H7 (cell line): ENCODE measurements at regions not wholly inside any gene's neighbourhood (a gene's known extent, or its start where the extent isn't known, plus 50 kb on each side); places are given as distances from the start of the nearest gene placed in this dataset.

ENCODE experiments used
- DNase-seq: peaks from one replicate; pipeline ENCODE4 v3.0.0; 2012
- H3K27me3 ChIP-seq: 2 replicates; pipeline ENCODE4 v1.6.0; 2011; ENCODE audit warnings: mild to moderate bottlenecking, low read length; ENCODE audit not compliant: control insufficient read depth, insufficient read depth
- H3K36me3 ChIP-seq: replicated peaks from 2 replicates; pipeline ENCODE4 v1.5.1; 2011; ENCODE audit warnings: low read length; ENCODE audit not compliant: control insufficient read depth, insufficient read depth
- H3K4me3 ChIP-seq: 2 replicates; pipeline ENCODE4 v1.5.1; 2011; ENCODE audit warnings: low read depth, mild to moderate bottlenecking, control low read depth, low read length, moderate library complexity; ENCODE audit not compliant: insufficient read depth

DNA sequence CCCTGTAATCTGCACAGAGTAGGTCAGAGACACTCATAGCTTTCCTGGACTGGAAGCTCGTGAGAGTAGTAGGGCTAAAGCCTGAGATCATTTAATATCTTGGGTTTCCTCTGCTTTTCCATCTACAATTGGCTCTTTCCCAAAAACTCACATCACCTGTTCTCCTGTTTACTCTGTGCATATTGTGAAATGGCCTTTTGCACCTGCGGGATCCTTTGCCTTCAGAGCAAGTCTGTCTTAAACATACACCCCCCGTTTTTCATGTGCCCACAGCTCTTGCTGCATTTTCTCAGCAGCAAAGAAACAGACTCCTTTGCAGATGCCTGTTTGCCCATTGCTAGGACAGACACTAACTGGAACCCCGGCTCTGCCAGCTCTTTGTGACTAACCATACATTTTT, 608.3 kb upstream of the PCDH10 start:
- Histone ChIP-seq H3K36me3 (no peaks in the 10 kb centered on the region), H3K27me3 (no peaks in the 10 kb centered on the region), H3K4me3 (no peak overlapping the region)
- no peak for DNase-seq

DNA sequence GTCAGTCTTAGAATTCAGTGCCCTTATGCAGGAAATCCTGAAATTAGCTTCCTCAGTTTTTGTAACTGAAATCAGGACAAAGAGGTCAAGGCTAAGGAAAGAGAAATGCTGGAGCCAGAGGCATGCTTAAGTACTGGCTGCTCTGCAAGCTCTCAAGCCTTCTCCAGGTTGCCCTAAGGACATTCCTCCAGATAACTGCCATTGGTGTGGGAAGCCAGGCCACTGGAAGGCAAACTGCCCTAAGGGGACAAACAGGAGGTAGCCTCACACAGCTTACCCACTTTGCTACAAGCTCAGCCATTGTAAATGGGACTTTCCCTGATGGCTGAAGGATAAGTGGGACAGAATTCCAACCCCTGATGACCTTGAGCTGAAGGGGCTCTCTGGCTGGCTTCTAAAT, 606.9 kb upstream of the PCDH10 start:
- Histone ChIP-seq H3K4me3 (no peak overlapping the region), H3K27me3 (no peaks in the 10 kb centered on the region), H3K36me3 (no peaks in the 10 kb centered on the region)
- no peak for DNase-seq

DNA sequence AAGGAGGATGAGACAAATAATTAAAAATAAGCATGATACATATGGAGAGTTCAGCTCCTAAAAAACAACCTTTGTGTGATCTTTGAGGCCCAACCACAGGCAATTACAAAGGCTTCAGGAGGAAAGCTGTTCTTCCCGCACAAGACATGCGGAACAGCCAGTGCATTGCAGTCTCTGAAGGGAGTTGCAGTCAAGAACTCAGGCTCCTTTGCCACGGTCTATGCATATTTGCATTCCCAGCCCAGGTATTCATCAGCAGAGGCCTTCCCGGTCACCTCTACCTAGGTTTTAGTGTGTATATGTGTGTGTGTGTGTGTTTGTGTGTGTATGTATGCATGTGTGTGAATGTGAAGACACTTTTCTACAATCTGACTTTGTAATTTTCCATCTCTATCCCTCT, 600.6 kb upstream of the PCDH10 start:
- Histone ChIP-seq H3K27me3 (no peaks in the 10 kb centered on the region), H3K4me3 (no peak overlapping the region), H3K36me3 (no peaks in the 10 kb centered on the region)
- no peak for DNase-seq

DNA sequence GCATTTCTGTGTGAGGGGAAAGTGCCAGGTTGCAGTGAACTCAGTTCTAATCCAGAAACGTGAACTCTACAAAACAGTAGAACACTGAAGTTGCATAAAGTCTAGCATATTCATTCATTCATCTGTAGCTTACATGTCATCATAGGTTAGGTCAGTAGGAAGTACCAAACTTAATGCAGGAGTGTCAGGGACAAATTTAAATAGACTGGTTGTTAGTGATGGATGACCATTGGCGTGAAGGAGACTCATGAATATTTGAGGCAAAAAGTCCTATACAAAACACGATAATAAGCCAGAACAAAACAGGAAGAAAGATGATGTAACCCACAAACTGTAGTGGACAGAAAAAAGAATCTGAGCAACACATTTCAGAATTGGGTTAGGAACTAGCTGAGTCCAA, 592.8 kb upstream of the PCDH10 start:
- H3K27me3 ChIP-seq = no peaks in the 10 kb centered on the region
- H3K36me3 ChIP-seq = no peaks in the 10 kb centered on the region
- no peak for DNase-seq
- H3K4me3 ChIP-seq = no peak overlapping the region

DNA sequence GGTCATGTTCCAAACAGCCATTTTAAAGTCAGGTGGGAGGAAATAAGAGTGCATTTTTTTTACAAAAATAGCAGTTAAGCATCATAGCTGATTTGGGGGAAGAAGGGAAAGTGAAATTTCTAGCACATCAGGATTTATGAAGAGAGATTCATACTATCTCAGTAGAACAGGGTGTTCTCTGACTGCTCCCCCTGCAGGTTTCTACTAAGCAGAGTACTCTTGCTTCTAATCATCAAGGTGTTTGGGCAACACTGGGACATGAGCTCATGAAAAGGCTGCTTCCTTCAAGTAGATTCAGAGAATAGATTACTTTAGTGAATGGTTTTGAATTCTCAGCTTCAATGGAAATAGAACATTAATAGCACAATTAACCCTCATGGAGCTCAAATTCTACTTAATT, 591.4 kb upstream of the PCDH10 start:
- Histone ChIP-seq H3K36me3 (no peaks in the 10 kb centered on the region), H3K4me3 (no peak overlapping the region), H3K27me3 (no peaks in the 10 kb centered on the region)
- peak; percentile 36 for DNase-seq

DNA sequence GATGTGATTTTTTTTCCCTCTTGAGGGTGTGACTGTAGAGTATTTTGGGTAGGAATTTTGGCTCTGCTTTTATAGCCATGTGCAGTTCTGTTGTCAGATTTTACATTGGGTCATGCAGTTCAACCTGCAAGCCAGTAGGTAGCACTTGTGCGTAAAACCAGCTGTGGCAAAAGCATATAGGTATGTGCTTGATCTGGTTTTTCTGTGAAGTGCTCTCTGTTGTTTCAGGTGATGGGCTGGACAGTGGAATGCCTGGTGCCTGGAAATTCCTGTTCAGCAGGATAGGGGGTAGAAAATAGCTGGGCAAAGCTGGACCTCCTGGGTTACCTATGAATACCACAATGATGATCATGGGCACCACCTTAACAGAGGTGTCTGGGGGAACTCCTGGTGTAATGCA, 584.2 kb upstream of the PCDH10 start:
- no peak for DNase-seq
- H3K36me3 ChIP-seq = no peaks in the 10 kb centered on the region
- H3K27me3 ChIP-seq = no peaks in the 10 kb centered on the region
- no peak overlapping the region for H3K4me3 ChIP-seq

DNA sequence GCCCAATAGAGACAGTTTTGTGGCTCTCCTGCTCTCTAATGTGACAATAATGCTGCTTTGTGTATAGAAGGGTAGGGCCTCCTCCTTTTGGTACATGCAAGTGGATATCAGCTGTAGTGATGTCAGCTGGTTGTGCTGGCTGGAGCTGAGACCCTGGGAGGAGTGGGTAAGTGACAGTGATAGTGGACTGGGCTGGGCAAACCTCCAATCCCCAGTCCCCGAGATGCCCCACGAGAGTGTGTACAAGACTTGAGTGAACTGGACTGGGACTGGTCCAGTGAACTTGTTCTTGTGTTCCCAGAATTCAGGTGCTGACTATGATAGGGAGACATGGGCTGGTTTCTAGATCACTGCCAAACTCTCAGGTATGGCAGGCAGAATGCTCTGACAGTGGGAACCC, 583.6 kb upstream of the PCDH10 start:
- Histone ChIP-seq H3K4me3 (no peak overlapping the region), H3K36me3 (no peaks in the 10 kb centered on the region), H3K27me3 (no peaks in the 10 kb centered on the region)
- DNase-seq = no peak

DNA sequence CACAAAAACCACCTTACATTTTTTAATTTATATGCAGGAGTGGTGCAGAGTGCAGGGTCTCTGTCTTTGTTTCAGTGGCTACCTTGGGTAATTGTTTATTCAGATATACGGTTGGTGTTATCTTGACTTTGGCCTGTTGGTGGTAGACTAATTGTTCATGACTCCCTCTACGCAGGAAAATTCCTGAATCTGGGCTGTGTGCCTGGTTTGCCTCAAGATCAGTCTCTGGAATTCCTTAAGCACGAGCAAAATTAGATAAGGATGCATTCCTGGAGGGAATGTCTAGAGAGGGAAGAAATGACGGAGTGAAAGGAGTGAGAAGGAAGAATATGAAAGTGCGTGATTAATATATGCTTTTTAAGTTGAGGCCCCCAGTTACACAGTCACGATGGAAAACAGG, 576.9 kb upstream of the PCDH10 start:
- Histone ChIP-seq H3K36me3 (no peaks in the 10 kb centered on the region), H3K27me3 (no peaks in the 10 kb centered on the region), H3K4me3 (no peak overlapping the region)
- no peak for DNase-seq

DNA sequence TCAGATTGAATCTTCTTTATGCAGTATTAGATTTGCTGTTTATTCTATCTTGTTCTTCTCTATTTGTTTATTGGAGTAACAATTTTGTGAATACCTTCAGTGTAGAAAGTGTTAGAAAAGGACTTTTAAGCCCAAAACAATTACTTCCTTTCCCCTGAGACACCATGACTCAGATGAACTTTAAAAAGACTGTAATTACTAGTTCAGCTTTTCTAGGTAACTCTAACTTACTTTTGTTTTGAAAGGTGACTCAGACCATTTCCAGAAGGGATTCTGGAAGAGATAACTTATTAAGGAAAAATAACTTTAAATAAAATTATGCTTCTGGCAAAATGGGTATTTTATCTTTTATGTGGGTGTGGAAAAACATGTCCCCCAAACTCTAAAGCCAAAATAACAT, 561.5 kb upstream of the PCDH10 start:
- no peak for DNase-seq
- H3K27me3 ChIP-seq = no peaks in the 10 kb centered on the region
- no peak overlapping the region for H3K4me3 ChIP-seq
- no peaks in the 10 kb centered on the region; the same call in 1 of the 2 replicates for H3K36me3 ChIP-seq

DNA sequence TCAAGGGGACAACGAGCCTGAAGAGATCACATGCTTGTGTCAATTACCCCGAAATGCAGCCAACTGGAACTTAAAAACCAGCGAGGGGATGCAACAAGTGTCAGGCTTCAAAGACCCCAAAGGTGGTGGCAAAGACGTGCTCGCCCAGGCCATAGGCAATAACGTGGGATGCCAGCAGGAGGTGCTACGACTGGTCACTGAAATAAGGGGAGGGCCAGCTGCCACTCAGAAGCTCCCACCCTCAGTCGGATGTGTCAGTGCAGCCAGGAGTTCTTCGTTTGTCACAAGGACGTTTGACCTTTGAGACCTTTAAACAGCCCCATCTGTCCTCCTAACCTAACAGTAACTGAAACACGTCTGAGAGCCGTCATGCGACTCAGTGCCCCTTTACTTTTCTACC, 556.8 kb upstream of the PCDH10 start:
- DNase-seq = peak; percentile 1
- Histone ChIP-seq H3K36me3 (no peaks in the 10 kb centered on the region), H3K27me3 (no peaks in the 10 kb centered on the region), H3K4me3 (no peak overlapping the region)

DNA sequence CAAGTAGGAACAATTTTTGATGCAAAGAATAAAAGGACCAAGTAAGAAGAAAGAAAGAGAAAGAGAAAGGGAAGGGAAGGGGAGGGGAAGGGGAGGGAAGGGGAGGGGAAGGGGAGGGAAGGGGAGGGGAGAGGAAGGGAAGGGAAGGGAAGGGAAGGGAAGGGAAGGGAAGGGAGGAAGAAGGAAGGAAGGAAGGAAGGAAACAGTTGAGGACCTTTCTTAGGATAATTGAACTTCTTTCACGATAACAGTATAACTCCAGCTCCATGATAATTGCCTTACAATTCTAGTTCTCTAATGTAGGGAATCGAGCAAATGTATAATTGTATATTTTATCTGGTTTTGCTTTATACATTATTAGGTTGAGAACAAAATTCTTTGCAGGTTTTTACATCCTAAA, 556.2 kb upstream of the PCDH10 start:
- Histone ChIP-seq H3K36me3 (no peaks in the 10 kb centered on the region), H3K27me3 (no peaks in the 10 kb centered on the region), H3K4me3 (no peak overlapping the region)
- no peak for DNase-seq

DNA sequence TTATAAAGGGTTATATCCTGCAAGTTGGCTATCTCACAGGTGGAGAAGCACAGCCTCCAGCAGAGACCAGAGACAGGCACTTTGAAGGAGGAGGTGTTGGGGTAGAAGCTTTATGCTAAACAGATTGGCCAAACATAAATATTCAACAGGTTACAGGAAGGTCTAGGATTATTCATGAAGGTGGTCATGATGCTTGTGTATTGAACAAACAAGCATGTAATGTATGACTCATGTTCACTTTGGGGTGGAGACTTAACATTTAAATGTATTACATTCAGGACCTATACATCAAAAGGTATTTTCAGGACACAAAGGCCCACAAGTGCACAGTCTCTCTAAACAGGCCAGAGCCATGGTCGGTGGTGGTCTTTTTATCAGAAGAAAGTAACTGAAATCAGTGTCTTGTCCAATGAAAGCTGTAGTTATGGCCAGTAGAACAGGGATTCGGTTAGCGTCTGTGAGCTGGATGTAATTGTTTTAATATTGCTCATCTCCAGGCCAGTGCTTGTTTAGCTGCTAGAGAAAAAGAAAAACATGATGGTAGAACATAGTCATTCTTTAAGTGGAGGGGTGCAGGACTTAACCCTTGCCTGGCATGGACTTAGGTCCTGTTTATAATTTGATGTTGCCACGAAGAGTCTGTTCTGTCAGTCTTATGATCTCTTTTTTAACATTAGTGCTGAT, 555.2 kb upstream of the PCDH10 start:
- no peak for DNase-seq
- Histone ChIP-seq H3K36me3 (no peaks in the 10 kb centered on the region), H3K27me3 (no peaks in the 10 kb centered on the region), H3K4me3 (no peak overlapping the region)

DNA sequence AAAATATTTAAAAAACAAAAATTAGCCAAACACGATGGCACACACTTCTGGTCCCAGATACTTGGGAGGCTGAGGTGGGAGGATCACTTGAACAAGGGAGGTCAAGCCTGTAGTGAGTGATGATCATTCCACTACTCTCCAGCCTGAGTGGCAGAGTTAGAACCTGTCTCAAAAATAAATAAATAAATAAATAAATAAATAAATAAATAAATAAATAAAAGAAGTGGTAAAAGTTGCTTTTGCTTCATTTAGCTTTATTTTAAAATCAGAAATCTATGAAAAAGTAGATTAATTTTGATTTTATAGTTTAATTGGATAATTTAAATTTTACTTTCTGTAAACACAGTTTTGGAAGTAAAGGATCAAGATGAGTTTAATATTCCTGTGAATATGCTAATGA, 552.9 kb upstream of the PCDH10 start:
- no peak for DNase-seq
- Histone ChIP-seq H3K27me3 (no peaks in the 10 kb centered on the region), H3K36me3 (no peaks in the 10 kb centered on the region), H3K4me3 (no peak overlapping the region)

DNA sequence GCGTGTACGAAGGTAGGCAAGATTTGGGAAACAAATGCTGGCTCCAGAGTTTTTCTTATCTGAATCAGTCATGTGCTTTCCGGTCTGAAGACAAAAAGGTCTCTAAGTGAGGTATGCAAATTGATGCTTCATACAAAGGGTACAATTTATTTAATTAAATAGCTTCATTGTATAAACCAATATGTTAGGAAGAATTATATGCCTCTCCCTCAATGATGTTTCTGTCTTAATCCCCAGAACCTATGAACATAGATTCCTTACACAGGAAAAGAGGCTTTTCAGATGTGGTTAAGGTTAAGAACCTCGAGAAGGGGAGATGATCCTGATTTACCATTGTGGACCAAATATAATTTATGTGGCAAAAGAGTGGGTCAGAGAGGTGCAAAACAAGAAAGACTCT, 543.5 kb upstream of the PCDH10 start:
- no peaks in the 10 kb centered on the region for H3K36me3 ChIP-seq
- no peak for DNase-seq
- H3K27me3 ChIP-seq = no peaks in the 10 kb centered on the region
- no peak overlapping the region for H3K4me3 ChIP-seq

DNA sequence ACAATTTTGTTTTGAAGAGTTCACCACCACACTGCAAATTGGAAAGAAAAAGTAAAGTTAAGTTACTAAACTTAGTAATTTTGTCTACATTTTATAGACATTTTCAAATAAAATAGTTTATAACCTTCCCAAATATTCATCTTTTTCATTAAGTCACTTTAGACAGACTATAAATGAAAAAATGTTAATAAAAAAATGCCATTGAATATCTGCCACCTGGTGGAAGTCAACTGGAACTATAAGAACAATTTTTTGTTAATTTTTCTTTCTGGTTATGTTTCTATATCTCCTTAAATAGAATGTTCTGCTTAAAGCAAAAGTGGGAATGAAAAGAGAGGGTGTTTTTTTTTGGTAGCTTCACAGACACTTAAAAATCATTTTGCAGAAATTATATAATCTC, 534.4 kb upstream of the PCDH10 start:
- Histone ChIP-seq H3K4me3 (no peak overlapping the region), H3K27me3 (no peaks in the 10 kb centered on the region), H3K36me3 (no peaks in the 10 kb centered on the region)
- no peak for DNase-seq

DNA sequence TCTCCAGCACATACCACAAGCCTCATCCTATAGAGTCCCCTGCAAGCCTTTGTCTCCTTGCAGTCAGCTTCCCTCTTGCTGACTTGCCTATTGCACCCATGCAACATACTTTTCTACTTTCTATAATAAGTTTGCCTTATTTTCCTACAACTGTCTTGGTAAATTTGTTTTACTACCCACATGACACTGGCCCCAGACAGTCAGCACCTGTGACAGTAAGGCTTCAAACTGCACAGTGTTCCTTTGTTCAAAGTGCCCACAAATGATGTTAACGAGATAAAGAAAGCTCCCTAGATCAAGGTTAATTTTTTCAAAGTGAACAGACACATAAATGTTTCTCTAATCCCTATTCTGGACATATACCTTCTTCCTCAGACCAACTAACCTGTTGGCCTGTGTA, 529.1 kb upstream of the PCDH10 start:
- DNase-seq = no peak
- H3K36me3 ChIP-seq = no peaks in the 10 kb centered on the region
- H3K27me3 ChIP-seq = no peaks in the 10 kb centered on the region
- no peak overlapping the region for H3K4me3 ChIP-seq
